ENCODE measurements at regions not wholly inside any gene's neighbourhood (a gene's known extent, or its start where the extent isn't known, plus 50 kb on each side); places are given as distances from the start of the nearest gene placed in this dataset.

GRCh38 chr1:213914392-213914791 lies 73.4 kb upstream of the PROX1 start:
- no peak for DNase-seq (ENCODE audit: low read depth in 3 of 3, low spot score in 2 of 3)

GRCh38 chr1:213921311-213921710 lies 66.5 kb upstream of the PROX1 start:
- DNase-seq (ENCODE audit: low read depth in 3 of 3, low spot score in 2 of 3): no peak

GRCh38 chr1:213921712-213922111 lies 66.1 kb upstream of the PROX1 start:
- no peak for DNase-seq (ENCODE audit: low read depth in 3 of 3, low spot score in 2 of 3)

GRCh38 chr1:213925531-213926182 lies 62.1 kb upstream of the PROX1 start:
- no peak for DNase-seq (ENCODE audit: low read depth in 3 of 3, low spot score in 2 of 3)

- no peak for DNase-seq (ENCODE audit: low read depth in 3 of 3, low spot score in 2 of 3)
Measured at GRCh38 chr1:213927846-213928245, 59.9 kb upstream of the PROX1 start.

- DNase-seq (ENCODE audit: low read depth in 3 of 3, low spot score in 2 of 3): no peak
Measured at GRCh38 chr1:213929398-213929797, 58.4 kb upstream of the PROX1 start.

- DNase-seq (ENCODE audit: low read depth in 3 of 3, low spot score in 2 of 3): no peak
Measured at GRCh38 chr1:213931836-213932235, 55.9 kb upstream of the PROX1 start.

- DNase-seq (ENCODE audit: low read depth in 3 of 3, low spot score in 2 of 3): no peak
Measured at GRCh38 chr1:213933336-213933735, 54.4 kb upstream of the PROX1 start.

GRCh38 chr1:213934649-213935048 lies 53.1 kb upstream of the PROX1 start:
- DNase-seq (ENCODE audit: low read depth in 3 of 3, low spot score in 2 of 3): no peak

- DNase-seq (ENCODE audit: low read depth in 3 of 3, low spot score in 2 of 3): no peak
Measured at GRCh38 chr1:213936571-213936970, 51.2 kb upstream of the PROX1 start.

All from right renal cortex interstitium (tissue), 3 donors.